ENCODE measurements at regions not wholly inside any gene's neighbourhood (a gene's known extent, or its start where the extent isn't known, plus 50 kb on each side); places are given as distances from the start of the nearest gene placed in this dataset.

DNA sequence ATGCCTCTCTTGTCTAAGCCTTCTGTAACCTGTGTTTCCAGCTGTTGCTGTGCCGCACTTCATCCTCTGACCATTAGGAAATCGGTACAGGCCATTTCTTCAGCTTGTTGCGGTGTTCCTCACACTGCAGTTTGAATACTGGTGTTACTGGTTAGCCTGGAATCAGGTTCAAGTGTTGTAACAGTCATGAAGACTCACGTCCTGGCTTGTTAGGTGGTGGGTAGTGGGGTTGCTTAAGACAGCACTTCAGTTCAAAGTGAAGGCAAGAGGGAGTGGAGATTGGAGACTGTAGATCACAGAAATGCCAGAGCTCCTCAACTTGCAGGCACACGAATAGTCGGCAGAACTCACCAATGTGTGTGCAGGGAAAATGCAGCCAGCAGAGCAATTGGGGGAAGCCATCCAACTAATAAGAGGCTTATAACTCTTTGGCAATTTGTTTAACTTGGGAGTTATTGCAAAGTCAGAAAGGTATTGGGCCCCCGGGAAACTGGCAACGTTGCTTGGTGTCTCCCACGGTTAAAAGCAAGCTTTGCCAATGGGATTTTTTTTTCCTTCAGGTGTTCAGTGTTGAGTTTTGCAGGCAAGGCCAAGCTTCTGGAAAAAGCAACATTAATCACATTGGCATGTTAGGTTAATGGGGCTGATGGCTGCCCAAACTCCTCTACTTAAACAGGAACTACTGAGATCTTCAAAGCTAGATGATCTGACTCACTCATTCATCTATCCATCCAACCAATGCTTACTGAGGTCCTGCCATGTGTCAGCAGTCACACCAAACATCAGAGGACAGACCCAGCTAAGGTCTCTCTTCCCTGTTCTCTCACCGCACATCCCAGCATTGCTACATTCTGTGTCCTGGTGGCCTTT, 380.9 kb downstream of the GATA3 start:
- no peak for FAIRE-seq

DNA sequence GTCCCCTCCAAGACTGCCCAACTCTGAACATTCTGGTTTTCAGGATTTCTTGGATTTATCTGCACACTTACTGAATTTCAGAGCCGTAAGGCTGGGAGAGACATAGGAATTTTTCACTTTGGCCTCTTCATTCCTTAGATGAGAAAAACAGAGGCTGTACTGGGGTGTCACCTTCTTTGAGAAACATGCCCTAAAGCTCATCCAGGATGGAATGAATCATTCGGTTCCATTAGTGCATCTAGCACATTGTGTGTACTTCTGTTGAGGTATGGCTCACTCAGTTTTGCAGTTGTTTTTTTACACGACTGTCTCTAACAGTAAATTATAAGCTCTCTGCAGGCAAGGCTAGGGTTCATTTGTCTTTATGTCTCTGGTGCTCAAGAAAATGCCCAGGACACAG, 383.4 kb downstream of the GATA3 start:
- FAIRE-seq = no peak

DNA sequence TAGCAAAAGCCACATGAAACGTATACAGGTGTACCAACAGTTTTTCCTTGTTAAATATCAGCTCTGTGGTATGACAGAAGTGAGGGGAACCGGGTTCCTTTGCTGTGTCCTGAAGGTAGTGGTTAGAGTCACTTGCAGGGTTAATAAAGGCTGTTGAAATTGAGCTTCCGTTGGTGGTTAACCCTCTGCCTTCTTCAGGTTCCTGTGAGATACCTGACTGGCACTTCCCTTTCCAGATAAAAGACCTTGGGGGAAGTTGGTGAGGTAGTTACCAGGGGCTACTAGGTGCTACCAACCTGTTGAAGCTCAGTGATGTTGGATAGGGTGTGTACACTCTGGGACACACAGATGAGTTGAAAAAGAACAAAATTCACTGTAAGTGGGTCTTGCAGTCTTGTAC, 384.1 kb downstream of the GATA3 start:
- no peak for FAIRE-seq

GRCh38 chr10:8439040-8439439, 384.6 kb downstream of the GATA3 start:
- FAIRE-seq = no peak

DNA sequence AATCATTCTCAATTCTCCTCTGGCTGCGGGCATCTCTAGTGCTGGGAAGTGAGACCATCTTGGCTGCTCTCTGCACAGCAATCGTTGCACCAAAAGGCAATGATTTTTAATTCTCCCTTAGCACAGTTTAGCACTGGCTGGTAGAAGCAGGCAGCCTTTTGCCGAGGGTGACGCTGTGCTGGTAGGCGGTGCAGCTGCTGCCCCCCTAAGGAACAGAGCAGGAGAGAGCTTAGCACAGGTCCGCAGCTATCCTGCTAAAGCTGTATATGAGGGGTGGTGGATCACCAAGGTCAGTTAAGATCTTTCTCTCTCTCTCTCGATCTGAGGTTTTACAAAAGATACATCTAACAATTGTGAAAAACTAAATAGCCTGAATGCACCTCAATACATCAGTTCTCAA, 390.1 kb downstream of the GATA3 start:
- FAIRE-seq = no peak

DNA sequence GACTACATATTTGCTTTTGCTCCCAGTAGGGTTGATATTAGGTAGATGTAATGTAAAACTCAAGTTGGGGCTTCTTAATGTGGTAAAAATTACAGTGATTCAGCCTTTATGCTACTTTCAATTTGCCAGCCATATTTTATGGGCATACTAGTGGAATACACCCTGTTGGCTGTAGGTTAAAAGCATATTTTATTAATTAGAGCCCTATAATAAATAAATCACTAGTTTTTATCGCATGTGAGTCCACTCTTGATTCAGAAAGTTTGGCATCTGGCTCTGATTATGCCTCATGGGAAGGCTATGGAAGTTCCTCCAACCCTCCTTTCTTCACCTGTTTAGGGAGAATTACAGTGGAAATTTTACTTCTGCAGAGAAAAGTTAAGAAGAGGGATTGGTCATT, 390.9 kb downstream of the GATA3 start:
- no peak for FAIRE-seq

- FAIRE-seq = no peak
Observed at GRCh38 chr10:8449909-8450308, 395.4 kb downstream of the GATA3 start.

GRCh38 chr10:8453587-8453986, 399.1 kb downstream of the GATA3 start:
- FAIRE-seq = no peak

DNA sequence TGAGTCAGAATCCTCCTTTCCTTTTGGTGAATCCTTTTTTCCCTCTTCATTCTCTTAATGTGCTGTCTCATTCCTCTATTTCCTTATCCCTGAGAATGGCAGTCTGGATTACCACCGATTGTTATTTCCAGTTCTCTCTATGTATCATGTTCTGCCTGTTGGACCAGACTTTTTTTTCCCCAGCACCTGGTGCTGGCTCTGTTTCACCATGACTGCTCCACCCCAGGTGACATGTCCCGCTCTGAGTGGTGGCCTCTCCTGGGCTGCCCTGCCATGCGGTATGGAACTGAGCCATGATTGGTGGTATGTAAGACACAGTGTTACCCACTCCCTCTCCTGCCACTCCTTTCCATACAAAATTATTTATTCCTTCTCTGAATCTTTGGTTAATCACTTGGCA, 399.9 kb downstream of the GATA3 start:
- FAIRE-seq = no peak

- no peak for FAIRE-seq
Observed at GRCh38 chr10:8455181-8455580, 400.7 kb downstream of the GATA3 start.

DNA sequence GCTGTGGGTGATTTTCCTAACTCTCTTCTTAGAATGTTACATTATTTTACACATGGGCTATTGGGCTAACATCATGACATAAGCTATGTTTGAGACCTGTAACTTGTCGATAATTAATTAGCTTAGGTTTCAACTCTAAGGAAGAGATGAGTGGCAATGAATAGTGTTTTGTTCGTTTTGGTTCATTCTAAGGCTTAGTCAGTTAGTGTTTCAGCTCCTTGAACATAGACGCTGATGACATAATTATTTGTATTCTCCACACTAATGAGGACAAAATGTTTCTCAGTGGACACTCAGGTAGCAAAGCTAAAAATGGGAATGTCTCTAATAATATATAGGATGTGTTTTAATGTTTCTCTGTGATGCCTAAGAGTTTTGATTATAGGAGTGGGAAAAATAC, 401.9 kb downstream of the GATA3 start:
- no peak for FAIRE-seq

DNA sequence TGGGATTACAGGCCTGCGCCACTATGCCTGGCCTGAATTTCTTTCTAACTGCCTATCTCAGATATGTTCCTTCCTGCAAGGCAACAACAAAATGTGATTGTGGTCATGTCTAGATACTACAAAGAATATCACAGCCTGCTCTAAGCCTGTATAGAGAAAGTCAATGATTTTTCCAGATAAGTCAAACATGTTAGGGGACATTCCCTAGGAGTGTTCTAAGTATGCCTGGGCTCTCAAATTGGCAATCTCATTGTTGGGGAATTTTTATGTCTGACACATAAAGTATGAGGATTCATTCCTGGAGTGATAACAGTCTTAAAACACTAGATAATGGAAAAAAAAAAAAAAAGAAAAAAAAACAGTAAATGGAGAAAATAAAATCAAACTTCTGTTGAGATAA, 406.1 kb downstream of the GATA3 start:
- FAIRE-seq = no peak

DNA sequence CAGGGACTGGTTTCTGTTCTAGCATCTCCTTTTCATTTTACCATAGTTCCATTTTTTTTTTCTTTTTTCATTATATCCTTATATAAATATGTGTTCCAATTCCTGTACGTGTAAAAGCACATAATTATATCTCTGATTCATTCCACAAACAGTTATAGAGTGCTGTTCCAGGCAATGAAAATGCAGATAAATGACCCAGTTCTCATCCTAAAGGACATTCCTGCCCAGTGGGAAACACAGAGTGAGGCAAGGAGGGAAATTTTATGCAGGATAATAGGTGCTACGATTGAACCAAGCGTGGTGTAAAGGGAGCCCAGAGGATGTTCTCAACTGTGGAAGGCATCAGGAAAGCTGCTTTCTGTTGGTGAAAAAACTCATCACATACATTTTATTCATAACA, 408.1 kb downstream of the GATA3 start:
- no peak for FAIRE-seq

DNA sequence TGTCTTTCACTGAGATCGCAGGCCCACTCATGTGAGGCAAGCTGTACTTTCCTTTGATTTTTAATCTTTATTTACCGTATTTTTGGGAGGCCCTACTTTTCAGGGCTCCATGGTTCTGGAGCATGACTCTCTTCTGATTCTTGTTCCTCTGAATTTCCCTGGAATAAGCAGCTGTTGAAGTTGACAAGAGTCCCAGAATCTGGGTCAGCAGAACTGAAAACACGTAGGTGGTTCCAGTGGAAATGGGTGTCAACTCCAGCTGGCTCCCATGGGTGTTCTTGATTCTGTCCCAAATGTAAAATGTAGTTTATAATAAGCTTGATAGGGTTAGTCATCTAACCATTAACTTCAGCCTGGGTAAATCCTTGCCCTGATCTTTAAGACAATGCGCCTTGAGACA, 409.4 kb downstream of the GATA3 start:
- no peak for FAIRE-seq

DNA sequence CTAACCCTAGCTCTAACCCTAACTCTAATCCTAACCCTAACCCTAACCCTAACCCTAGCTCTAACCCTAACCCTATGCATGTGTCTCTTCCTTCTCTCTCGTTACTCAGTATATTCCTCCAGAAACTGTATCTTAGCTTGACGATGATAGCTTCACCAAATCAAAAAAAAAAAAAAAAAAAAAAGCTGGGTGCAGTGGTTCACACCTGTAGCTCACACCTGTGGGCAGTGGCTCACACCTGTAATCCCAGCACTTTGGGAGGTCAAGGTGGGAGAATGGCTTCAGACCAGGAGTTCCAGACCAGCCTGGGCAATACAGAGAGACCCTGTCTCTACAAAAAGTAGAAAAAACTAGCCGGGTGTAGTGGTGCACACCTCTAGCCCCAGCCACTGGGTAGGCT, 414.0 kb downstream of the GATA3 start:
- no peak for FAIRE-seq

- no peak for FAIRE-seq
Observed at GRCh38 chr10:8473205-8473604, 418.7 kb downstream of the GATA3 start.

- FAIRE-seq = no peak
Observed at GRCh38 chr10:8477300-8477699, 422.8 kb downstream of the GATA3 start.

DNA sequence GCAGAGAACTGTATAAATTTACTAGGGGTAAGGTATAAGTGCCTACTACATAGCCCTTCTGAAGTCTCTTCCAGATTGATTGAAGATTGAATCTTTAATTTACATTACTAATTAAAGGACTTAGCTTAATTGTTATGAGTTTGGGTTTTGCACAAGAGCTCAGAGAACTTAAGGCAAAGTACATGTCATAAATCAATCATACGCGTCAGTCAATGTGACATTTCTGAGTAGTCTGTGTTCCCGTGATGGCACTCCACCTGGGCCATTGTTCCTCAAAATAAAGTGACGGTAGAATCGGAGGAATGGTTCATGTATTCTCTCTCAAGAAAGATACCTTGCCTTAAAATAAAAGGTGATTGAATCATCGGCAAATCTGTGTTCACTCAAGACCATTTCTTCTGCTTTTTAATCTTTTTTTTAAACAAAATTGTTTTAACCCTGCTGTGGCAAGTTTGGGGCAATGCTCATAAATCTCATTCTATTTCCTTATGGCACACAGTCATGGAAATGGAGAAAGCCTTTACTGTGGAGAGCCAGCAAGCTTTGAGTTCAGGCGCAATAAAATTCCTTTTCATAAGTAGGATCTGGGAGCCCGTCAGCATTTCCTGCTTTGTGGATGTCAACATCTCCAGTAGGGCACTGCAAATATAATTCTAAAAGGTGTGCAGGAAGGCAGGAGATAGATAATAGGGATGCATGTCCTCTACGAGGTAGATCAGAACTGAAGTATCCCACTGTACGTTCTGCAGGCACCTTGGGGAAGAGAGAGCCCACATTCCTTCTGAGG, 427.4 kb downstream of the GATA3 start:
- FAIRE-seq = no peak

GRCh38 chr10:8485032-8485431, 430.5 kb downstream of the GATA3 start:
- no peak for FAIRE-seq

DNA sequence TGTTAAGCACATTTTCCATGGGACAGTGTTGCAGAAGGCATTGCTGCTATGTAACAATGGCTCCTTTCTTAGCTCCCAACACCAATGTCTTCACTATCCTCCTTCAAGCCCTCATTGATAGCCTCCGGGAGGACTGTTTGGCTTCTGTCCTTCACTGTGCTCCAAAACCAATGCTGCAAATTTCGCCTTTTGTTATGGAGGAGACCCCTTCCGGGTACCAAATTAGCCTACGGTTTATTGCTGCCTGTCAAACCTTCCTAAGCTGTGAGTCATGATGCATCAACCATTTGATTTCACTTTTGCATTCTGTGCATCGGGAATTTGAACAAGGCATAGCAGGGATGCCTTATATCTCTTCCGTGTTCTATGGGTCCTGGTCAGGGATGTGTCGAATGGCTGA, 432.9 kb downstream of the GATA3 start:
- no peak for FAIRE-seq

- FAIRE-seq = no peak
Observed at GRCh38 chr10:8489232-8489631, 434.7 kb downstream of the GATA3 start.

- no peak for FAIRE-seq
Observed at GRCh38 chr10:8489823-8490222, 435.3 kb downstream of the GATA3 start.

DNA sequence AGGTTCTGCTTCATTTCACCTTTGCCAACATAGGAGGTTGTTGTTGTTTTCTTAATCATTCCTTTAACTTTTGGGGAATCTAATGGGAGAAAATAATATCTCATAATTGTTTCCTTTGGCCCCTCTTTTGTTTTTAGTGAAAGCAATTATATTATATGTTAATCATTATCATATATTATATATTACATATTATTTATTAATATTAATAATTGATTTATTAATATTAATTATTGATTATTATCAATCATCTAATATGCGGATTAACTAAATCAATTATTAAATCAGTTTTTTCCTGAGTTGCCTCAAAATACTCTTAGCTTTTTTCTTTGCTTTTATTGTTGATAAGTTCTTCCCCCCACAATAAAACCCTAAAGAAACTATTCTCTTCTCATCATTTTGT, 443.8 kb downstream of the GATA3 start:
- FAIRE-seq = no peak

GRCh38 chr10:8498881-8499280, 444.4 kb downstream of the GATA3 start:
- FAIRE-seq = no peak
